ENCODE measurements at regions not wholly inside any gene's neighbourhood (a gene's known extent, or its start where the extent isn't known, plus 50 kb on each side); places are given as distances from the start of the nearest gene placed in this dataset.

DNA sequence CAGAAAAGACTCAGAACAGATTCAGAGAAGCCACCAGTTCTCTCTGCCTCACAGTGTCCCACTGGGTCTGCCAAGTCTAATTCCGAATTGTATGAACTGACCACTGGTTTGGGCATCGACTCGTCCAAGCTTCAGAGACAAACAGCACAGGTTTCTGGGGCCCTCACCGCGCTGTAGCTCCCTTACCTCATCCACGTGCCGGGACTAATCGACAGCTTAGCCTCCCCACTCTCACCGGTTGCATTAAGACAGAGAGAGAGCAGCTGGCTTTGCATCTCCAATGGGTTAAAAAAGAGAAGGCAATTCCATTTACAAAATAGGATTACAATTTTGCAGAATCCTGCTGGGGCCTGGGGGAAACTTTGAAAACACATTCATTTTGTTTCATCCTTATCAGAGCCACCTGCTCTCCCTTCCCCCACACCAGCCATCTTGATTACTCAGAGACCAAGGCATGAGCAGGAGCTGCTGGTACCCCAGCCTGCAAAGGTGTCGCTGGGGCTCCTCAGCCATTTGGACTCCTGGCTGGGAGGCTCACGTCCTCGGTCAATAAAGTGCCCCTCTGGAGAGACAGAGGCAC lies 95.3 kb upstream of the RPL38 start:
- TF ChIP-seq CTCF (IDR thresholded peaks at IDR 0.05), result no peak
- no peak for TF ChIP-seq POLR2AphosphoS5 (IDR thresholded peaks at IDR 0.05; ENCODE audit: low read depth, low read length)

Measured in Panc1 (cell line).